Spleen (tissue), 7 donors: ENCODE measurements at regions not wholly inside any gene's neighbourhood (a gene's known extent, or its start where the extent isn't known, plus 50 kb on each side); places are given as distances from the start of the nearest gene placed in this dataset.

Experiments used
- CTCF ChIP-seq, 11 experiments: fragments of 200-600 bp in 7 of 11; fragments of 450-650 bp in 4 of 11; sonication (generic) in 4 of 11; IDR thresholded peaks in 8 of 11; conservative IDR thresholded peaks in 3 of 11; 1 replicate in 7 of 11; 2 replicates in 4 of 11; pipeline versions ENCODE4 v1.4.0 to v1.8.0; 2016 to 2021; ENCODE audit warnings: antibody characterized with exemption in 11 of 11, inconsistent platforms in 4 of 11, mild to moderate bottlenecking in 1 of 11
- POLR2A ChIP-seq, 3 donors: fragments of 450-650 bp; IDR thresholded peaks; one replicate each; pipeline ENCODE4 v1.5.1; 2017; ENCODE audit warnings: antibody characterized with exemption in 3 of 3, mild to moderate bottlenecking in 1 of 3
- donor health status: DM: no; HTN: no; CAD: no; lungs with moderate emphysema.
- donor health status: DM: no; HTN: no; CAD: no.
- donor health status: DM: no; HTN: no; CAD: no.

DNA sequence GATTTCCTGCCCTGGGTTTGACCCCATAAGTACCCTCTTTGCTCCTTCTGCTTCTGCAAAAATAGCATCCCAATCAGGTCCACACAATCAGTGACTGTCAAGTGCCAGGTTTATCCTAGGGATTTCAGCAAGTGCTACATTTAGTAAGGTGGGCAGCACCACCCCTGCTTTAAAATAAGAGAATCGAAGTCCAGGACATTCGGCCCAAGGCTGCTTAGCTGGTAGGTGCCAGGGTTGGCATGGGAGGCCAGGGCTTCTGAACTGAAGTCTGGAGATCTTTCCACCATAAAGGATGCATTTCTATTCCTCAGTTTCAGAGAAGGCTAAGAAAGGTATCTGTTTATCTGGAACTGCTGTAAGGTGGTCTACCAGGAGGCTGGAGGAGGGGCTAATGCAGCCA lies 408.3 kb downstream of the ZNF536 start:
- TF ChIP-seq CTCF (IDR thresholded peaks at IDR 0.05 in 8 of 11, conservative IDR thresholded peaks at IDR 0.05 in 3 of 11) (no peak), POLR2A (IDR thresholded peaks at IDR 0.05) (no peak)
